ENCODE measurements at regions not wholly inside any gene's neighbourhood (a gene's known extent, or its start where the extent isn't known, plus 50 kb on each side); places are given as distances from the start of the nearest gene placed in this dataset.
"Not testable (repeated sequence)": the region's sequence is repeated elsewhere in the genome, so short reads cannot be mapped to it uniquely, and the experiment has no call there.

GRCh38 chr16:9141813-9142212 lies 50.4 kb downstream of the HAPSTR1 start:
- DNase-seq, result no peak

GRCh38 chr16:9144106-9144505 lies 52.7 kb downstream of the HAPSTR1 start:
- DNase-seq, result no peak

DNA sequence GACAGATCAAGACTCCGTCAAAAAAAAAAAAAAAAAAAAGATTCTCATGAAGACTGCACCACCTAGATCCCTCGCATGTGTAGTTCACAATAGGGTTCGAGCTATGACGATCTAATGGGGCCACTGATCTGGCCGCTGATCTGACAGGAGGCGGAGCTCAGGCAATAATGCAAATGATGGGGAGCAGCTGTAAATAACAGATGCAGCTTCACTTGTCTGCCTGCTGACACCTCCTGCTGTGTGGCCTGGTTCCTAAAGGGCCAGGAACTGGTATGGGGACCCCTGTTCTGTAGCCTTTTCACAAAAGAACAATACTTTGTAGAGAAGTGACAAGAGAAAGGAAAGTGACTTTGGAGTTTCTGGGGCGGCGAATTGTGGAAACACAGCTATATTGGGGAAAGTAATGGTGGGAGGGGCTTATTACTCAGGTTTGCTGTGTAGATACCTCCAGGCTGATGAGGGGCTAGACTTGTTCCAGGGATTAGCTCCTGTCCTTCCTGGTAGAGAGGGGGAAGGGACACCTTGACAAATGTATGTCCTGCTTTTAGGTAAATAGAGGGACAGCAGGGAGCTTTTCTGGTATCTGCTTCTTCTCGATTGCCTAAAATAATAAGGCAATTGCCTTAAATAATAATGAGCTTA lies 57.1 kb downstream of the HAPSTR1 start:
- no peak for DNase-seq

DNA sequence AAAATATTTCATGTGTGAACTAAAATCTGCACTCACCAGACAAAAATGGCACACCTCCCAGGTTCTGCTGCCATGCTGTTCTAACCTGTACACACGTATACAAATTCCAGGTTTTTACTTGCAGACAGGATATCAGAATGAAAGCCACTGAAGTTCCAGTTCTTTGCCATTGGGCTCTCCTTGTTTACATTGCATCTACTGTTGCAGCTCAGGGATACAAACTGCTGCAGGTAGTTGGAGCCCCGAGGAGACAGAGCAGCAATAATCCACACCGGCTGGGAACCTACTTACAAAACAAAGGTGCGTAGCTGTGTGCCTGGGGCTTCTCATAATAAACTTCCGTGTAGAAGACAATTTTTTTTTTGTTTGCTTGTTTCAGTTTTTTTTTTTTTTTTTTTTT lies 59.6 kb downstream of the HAPSTR1 start:
- no peak for DNase-seq

GRCh38 chr16:9151597-9151996 lies 60.2 kb downstream of the HAPSTR1 start:
- DNase-seq, result no peak

- no peak for DNase-seq
Measured at GRCh38 chr16:9152649-9153501, 61.4 kb downstream of the HAPSTR1 start.

DNA sequence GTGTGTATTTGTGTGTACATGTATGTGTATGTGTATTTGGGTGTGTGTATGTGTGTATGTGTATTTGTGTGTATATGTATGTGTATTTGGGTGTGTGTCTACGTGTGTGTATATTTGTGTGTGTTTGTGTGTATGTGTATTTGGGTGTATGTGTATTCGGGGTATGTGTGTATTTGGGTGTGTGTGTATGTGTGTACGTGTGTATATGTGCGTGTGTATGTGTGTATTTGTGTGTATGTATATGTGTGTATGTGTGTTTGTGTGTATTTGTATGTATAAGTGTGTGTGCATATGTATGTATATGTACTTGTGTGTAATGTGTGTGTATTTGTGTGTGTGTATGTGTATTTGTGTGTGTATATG lies 62.0 kb downstream of the HAPSTR1 start:
- no peak for DNase-seq

- no peak for DNase-seq
Measured at GRCh38 chr16:9154567-9155410, 63.3 kb downstream of the HAPSTR1 start.

- DNase-seq, result no peak
Measured at GRCh38 chr16:9155871-9156270, 64.4 kb downstream of the HAPSTR1 start.

DNA sequence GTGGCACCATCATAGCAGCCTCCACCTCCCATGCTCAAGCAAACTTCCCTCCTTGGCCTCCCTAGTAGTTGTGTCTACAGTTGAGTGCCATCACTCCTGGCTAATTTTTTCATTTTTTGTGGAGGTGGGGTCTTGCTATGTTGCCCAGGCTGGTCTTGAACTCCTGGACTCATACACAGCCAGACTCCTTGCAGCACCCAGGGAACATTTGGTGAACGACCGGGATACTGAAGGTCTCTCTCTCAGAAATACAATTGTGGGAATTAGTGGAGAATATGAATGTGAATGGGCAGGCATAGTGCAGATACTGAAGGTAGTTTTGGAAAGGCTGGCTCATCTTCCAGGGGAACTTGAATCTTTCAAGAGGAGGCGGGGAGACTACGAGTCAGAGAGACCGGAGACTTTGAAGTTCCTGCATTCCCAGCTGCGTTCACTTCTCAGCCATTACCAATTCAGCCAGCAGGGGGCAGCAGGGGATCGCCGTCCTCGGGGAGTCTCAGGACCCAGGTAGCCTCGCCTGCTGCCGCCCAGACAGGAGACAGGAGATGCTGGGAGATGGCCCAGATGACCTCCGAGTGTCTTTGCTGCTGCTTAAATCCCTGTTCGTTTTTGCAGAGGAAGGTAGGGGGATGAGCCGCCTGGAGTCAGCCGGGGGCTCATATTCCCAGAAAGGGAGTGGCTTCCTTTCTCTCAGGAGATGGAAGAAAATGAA lies 68.6 kb downstream of the HAPSTR1 start:
- DNase-seq, result no peak

DNA sequence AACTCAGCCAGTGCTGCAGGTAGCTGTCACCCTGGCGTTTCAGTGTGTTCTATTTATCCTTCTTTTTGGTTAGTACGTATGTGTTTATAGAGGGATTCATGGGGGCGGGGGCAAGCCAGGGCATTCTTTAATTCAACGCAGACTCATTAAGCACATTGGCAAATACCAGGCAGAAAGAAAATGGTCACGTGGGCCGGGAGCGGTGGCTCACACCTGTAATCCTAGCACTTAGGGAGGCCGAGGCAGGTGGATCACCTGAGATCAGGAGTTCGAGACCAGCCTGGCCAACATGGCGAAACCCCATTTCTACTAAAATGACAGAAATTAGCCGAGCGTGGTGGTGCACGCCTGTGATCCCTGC lies 69.1 kb downstream of the HAPSTR1 start:
- no peak for DNase-seq

DNA sequence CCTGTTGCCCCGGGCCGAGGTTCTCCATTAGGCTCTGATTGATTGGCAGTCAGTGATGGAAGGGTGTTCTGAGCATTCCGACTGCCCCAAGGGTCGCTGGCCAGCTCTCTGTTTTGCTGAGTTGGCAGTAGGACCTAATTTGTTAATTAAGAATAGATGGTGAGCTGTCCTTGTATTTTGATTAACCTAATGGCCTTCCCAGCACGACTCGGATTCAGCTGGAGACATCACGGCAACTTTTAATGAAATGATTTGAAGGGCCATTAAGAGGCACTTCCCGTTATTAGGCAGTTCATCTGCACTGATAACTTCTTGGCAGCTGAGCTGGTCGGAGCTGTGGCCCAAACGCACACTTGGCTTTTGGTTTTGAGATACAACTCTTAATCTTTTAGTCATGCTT lies 74.2 kb downstream of the HAPSTR1 start:
- DNase-seq, result no peak

DNA sequence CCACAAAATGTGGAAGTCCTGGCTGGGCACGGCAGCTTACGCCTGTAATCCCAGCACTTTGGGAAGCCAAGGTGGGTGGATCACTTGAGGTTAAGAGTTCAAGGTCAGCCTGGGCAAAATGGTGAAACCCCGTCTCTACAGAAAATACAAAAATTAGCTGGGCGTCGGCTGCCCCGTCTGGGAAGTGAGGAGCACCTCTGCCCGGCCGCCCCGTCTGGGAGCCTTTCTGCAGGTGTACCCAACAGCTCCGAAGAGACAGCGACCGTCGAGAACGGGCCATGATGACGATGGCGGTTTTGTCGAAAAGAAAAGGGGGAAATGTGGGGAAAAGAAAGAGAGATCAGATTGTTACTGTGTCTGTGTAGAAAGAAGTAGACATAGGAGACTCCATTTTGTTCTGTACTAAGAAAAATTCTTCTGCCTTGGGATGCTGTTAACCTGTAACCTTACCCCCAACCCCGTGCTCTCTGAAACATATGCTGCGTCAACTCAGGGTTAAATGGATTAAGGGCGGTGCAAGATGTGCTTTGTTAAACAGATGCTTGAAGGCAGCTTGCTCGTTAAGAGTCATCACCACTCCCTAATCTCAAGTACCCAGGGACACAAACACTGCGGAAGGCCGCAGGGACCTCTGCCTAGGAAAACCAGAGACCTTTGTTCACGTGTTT lies 75.0 kb downstream of the HAPSTR1 start:
- DNase-seq, result not testable (repeated sequence)

GRCh38 chr16:9169094-9169493 lies 77.7 kb downstream of the HAPSTR1 start:
- DNase-seq, result no peak

DNA sequence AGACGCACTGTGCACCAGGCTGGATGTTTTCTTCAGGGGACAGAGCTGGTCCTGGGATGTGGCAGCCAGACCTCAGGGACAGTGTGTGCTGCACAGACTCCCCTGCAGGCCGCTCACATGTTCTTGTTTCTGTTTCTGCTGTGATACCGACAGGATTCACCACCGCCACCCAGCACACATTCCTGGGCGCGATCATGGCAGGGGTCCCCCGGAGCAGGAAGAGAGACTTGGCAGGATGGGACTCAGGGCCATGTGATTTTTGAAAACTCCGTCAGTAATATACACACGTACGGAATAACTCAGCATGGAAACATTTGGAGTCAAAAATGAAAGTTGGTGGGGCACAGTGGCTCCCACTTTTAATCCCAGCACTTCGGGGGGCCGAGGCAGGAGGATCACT lies 79.0 kb downstream of the HAPSTR1 start:
- no peak for DNase-seq

DNA sequence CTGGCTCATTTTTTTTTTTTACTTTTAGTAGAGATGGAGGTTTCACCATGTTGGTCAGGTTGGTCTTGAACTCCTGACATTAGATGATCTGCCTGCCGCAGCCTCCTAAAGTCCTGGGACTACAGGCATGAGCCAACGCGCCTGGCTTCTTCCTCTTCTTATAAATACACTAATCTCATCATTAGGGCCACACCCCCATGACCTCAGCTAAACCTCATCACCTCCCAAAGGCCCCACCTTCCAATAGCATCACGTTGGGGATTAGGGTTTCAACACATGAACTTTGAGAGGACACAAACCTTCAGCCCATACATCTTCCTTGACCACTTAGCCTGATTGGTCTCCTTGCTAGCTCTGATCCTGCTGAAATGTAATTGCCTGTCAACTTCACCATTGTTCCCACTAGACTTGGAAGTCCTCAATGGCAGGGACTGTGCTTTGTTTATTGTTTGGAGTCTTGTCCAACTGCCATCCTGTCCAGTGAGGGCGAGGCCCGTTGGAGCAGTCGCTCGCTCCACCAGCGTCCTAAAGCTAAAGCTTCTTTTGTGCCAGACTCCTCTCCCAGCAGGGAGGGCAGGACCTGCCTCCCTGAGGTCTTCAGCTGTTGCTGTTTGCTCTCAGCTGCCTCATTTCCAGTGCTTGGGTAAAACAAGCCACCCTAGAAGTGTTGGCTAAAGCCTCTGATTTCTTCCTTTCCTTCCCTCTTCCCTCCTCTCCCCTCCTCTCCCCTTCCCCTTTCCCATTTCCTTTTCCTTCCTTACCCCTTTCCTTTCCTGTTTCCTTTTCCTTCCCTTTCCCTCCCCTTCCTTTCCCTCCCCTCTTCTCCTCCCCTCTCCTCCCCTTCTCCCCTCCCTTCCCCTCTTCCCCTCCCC lies 85.3 kb downstream of the HAPSTR1 start:
- no peak for DNase-seq

- no peak for DNase-seq
Measured at GRCh38 chr16:9177861-9178260, 86.4 kb downstream of the HAPSTR1 start.

DNA sequence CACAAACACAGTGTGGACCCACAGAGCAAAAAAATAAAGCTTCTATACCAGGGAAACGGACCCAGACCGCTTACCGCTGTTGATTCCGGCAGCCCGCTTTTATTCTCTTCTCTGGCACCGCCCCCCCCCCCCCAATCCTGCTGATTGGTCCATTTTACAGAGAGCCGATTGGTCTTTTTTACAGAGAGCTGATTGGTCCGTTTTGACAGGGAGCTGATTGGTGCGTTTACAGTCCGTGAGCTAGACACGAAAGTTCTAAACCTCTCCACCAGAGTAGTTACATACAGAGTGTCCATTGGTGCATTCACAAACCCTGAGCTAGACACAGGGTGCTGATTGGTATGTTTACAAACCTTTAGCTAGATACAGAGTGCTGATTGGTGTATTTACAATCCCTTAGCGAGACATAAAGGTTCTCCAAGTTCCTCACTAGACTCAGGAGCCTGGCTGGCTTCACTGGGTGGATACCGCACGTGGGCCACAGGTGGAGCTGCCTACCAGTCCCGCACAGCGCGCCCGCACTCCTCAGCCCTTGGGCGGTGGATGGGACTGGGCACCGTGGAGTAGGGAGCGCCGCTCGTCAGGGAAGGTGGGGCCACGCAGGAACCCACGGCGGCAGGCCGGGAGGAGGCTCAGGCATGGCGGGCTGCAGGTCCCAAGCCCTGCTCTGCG lies 92.4 kb downstream of the HAPSTR1 start:
- no peak for DNase-seq

- DNase-seq, result no peak
Measured at GRCh38 chr16:9184354-9184690, 92.9 kb downstream of the HAPSTR1 start.

GRCh38 chr16:9185381-9185780 lies 93.9 kb downstream of the HAPSTR1 start:
- DNase-seq, result no peak

DNA sequence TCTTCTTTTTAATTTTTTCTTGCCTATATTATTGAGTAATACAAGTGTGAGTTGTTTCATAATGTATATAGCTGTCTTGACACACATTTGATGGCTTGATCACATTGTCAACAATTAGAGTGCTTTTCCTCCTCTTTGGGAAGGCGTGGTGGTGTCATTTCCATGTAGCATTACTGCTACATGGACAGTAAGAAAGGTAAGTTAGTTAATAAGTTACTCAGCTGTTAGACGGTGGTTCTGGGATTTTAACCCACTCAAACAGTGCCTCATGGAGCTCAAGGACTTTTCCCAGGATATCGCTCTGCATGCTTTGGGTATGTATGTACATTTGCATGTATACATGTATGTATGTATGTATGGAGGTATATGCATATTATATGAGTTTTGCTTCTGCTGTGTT lies 94.6 kb downstream of the HAPSTR1 start:
- DNase-seq, result no peak
